Neural cell (in vitro differentiated cells): ENCODE measurements at regions not wholly inside any gene's neighbourhood (a gene's known extent, or its start where the extent isn't known, plus 50 kb on each side); places are given as distances from the start of the nearest gene placed in this dataset.

Experiments used
- H2AFZ ChIP-seq: fragments of 200-600, 300-800 bp; sonication (generic), shearing (Covaris generic); 2 replicates; pipeline ENCODE4 v1.6.0; 2014; ENCODE audit warnings: low read depth, mild to moderate bottlenecking, antibody characterized with exemption, low read length, moderate library complexity
- H3F3A ChIP-seq: fragments of 200-600 bp; shearing (Covaris generic); 2 replicates; pipeline ENCODE4 v1.6.1; 2016; ENCODE audit warnings: mild to moderate bottlenecking, moderate library complexity, mixed read lengths, antibody characterized with exemption, low read length; ENCODE audit not compliant: insufficient read depth, poor library complexity, severe bottlenecking
- H3K27ac ChIP-seq: fragments of 200-600, 300-800 bp; sonication (generic), shearing (Covaris generic); 2 replicates; pipeline ENCODE4 v1.5.1; 2014; ENCODE audit warnings: mild to moderate bottlenecking, low read length, moderate library complexity
- H3K27me3 ChIP-seq: fragments of 300-800, 200-600 bp; sonication (generic), shearing (Covaris generic); 2 replicates; pipeline ENCODE4 v1.6.0; 2014; ENCODE audit warnings: mild to moderate bottlenecking, low read depth, low read length, moderate library complexity; ENCODE audit not compliant: insufficient read depth
- H3K36me3 ChIP-seq: fragments of 300-800, 200-600 bp; sonication (generic), shearing (Covaris generic); 2 replicates; pipeline ENCODE4 v1.5.1; 2014; ENCODE audit warnings: mild to moderate bottlenecking, antibody characterized with exemption, low read length, moderate library complexity; ENCODE audit not compliant: insufficient read depth
- H3K4me2 ChIP-seq: fragments of 300-800, 200-600 bp; sonication (generic), shearing (Covaris generic); 2 replicates; pipeline ENCODE4 v1.6.0; 2014; ENCODE audit warnings: mild to moderate bottlenecking, low read length
- H3K4me3 ChIP-seq: fragments of 300-800, 200-600 bp; sonication (generic), shearing (Covaris generic); 2 replicates; pipeline ENCODE4 v1.5.1; 2014; ENCODE audit warnings: mild to moderate bottlenecking, low read length, moderate library complexity
- H3K79me2 ChIP-seq: fragments of 200-600 bp; shearing (Covaris generic); replicated peaks from 2 replicates; pipeline ENCODE4 v1.6.0; 2014; ENCODE audit warnings: mild to moderate bottlenecking, low read length, moderate library complexity; ENCODE audit not compliant: insufficient read depth
- H3K9ac ChIP-seq: fragments of 300-800, 200-600 bp; sonication (generic), shearing (Covaris generic); 2 replicates; pipeline ENCODE4 v1.6.1; 2016; ENCODE audit warnings: mild to moderate bottlenecking, low read length, mixed read lengths
- H3K9me2 ChIP-seq: fragments of 200-600 bp; shearing (Covaris generic); 2 replicates; pipeline ENCODE4 v1.6.1; 2016; ENCODE audit warnings: mild to moderate bottlenecking, low read length, mixed read lengths; ENCODE audit not compliant: insufficient read depth
- H3K9me3 ChIP-seq: fragments of 200-600, 300-800 bp; sonication (generic), shearing (Covaris generic); 2 replicates; pipeline ENCODE4 v1.6.1; 2016; ENCODE audit warnings: mild to moderate bottlenecking, mixed run types, low read length, moderate library complexity, mixed read lengths
- H4K20me1 ChIP-seq: fragments of 200-600 bp; shearing (Covaris generic); 2 replicates; pipeline ENCODE4 v1.6.1; 2016; ENCODE audit warnings: mild to moderate bottlenecking, mixed run types; ENCODE audit not compliant: insufficient read depth
- EP300 ChIP-seq: fragments of 450-650 bp; conservative IDR thresholded peaks from 2 replicates; pipeline ENCODE4 v1.6.1; 2014; ENCODE audit warnings: antibody characterized with exemption, mild to moderate bottlenecking, moderate library complexity; ENCODE audit not compliant: poor library complexity, severe bottlenecking
- EZH2 ChIP-seq: fragments of 200-600, 300-800 bp; shearing (Covaris generic), sonication (generic); IDR thresholded peaks from 2 replicates; pipeline ENCODE4 v1.6.1; 2014; ENCODE audit warnings: antibody characterized with exemption, low read length, borderline replicate concordance, mild to moderate bottlenecking; ENCODE audit not compliant: insufficient read depth, poor library complexity, severe bottlenecking
- MXI1 ChIP-seq: fragments of 450-650 bp; conservative IDR thresholded peaks from 2 replicates; pipeline ENCODE4 v1.6.1; 2014; ENCODE audit warnings: antibody characterized with exemption, mild to moderate bottlenecking; ENCODE audit not compliant: poor library complexity, severe bottlenecking
- POLR2AphosphoS5 ChIP-seq: IDR thresholded peaks from 2 replicates; pipeline ENCODE4 v1.6.1; 2012
- RAD21 ChIP-seq: fragments of 450-650 bp; conservative IDR thresholded peaks from 2 replicates; pipeline ENCODE4 v1.6.1; 2014; ENCODE audit warnings: antibody characterized with exemption, mild to moderate bottlenecking, moderate library complexity
- REST ChIP-seq: IDR thresholded peaks from 2 replicates; pipeline ENCODE4 v1.6.1; 2012; ENCODE audit warnings: borderline replicate concordance
- SMC3 ChIP-seq: fragments of 450-650 bp; conservative IDR thresholded peaks from 2 replicates; pipeline ENCODE4 v1.6.1; 2014; ENCODE audit warnings: antibody characterized with exemption, mild to moderate bottlenecking, moderate library complexity; ENCODE audit not compliant: poor library complexity
- TAF1 ChIP-seq: IDR thresholded peaks from 2 replicates; pipeline ENCODE4 v1.6.1; 2012; ENCODE audit warnings: low read depth
- TF ChIP-seq, protein P1 (sequence below): fragments of 450-650 bp; IDR thresholded peaks from 2 replicates; pipeline ENCODE4 v1.5.1; 2014; ENCODE audit warnings: antibody characterized with exemption, mild to moderate bottlenecking, moderate library complexity; ENCODE audit not compliant: poor library complexity, severe bottlenecking

- no peak overlapping the region for H3K9ac ChIP-seq
- TF ChIP-seq MXI1 (no peak), POLR2AphosphoS5 (peak; percentile 8), REST (no peak), TAF1 (no peak)
- H3K36me3 ChIP-seq = no peaks in the 10 kb centered on the region
- H3K27ac ChIP-seq = no peak overlapping the region
- no peak overlapping the region for H2AFZ ChIP-seq
- no peaks in the 10 kb centered on the region for H3K9me3 ChIP-seq
- no peaks in the 10 kb centered on the region for H3K27me3 ChIP-seq
- H3F3A ChIP-seq = no peaks in the 10 kb centered on the region
- H3K79me2 ChIP-seq = no peaks in the 10 kb centered on the region
- no peak overlapping the region for H3K4me3 ChIP-seq
- no peaks in the 10 kb centered on the region for H3K9me2 ChIP-seq
- H3K4me2 ChIP-seq = no peak overlapping the region
- H4K20me1 ChIP-seq = no peaks in the 10 kb centered on the region
Measured at GRCh38 chr6:40671001-40671693, 84.0 kb upstream of the LRFN2 start.

DNA sequence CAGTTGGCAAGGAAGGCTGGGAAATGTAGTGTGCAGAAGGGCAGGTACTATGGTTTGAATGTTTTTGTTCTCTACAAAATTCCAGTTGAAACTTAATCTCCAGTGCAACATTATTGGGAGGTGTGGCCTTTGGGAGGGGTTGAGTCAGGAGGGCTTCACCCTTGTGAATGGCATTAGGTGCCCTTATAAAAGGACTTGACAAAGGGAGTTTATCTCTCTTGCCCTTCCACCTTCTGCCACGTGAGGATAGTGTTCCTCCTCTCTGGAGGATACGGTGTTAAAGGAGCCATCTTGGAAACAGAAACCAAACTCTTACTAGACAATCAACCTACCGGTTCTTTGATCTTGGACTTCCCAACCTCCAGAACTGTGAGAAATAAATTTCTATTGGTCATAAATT is 82.2 kb upstream of the LRFN2 start:
- Histone ChIP-seq H4K20me1 (no peaks in the 10 kb centered on the region), H3K9me2 (no peaks in the 10 kb centered on the region), H2AFZ (no peak overlapping the region), H3K36me3 (no peaks in the 10 kb centered on the region), H3K9me3 (peaks cover 12% of the 10 kb centered on the region), H3F3A (no peaks in the 10 kb centered on the region), H3K79me2 (no peaks in the 10 kb centered on the region), H3K27me3 (no peaks in the 10 kb centered on the region), H3K27ac (no peak overlapping the region), H3K9ac (no peak overlapping the region), H3K4me3 (no peak overlapping the region), H3K4me2 (no peak overlapping the region)
- no peak for TF ChIP-seq POLR2AphosphoS5
- no peak for TF ChIP-seq EP300
- no peak for TF ChIP-seq RAD21
- TF ChIP-seq, protein P1, sequence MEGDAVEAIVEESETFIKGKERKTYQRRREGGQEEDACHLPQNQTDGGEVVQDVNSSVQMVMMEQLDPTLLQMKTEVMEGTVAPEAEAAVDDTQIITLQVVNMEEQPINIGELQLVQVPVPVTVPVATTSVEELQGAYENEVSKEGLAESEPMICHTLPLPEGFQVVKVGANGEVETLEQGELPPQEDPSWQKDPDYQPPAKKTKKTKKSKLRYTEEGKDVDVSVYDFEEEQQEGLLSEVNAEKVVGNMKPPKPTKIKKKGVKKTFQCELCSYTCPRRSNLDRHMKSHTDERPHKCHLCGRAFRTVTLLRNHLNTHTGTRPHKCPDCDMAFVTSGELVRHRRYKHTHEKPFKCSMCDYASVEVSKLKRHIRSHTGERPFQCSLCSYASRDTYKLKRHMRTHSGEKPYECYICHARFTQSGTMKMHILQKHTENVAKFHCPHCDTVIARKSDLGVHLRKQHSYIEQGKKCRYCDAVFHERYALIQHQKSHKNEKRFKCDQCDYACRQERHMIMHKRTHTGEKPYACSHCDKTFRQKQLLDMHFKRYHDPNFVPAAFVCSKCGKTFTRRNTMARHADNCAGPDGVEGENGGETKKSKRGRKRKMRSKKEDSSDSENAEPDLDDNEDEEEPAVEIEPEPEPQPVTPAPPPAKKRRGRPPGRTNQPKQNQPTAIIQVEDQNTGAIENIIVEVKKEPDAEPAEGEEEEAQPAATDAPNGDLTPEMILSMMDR = no peak
- TF ChIP-seq SMC3 = no peak
- TF ChIP-seq MXI1 = no peak
- no peak for TF ChIP-seq TAF1
- no peak for TF ChIP-seq EZH2
- TF ChIP-seq REST = no peak
